IPS-NIHi7 (cell line): ENCODE measurements at regions not wholly inside any gene's neighbourhood (a gene's known extent, or its start where the extent isn't known, plus 50 kb on each side); places are given as distances from the start of the nearest gene placed in this dataset.
A peak's percentile ranks its signal among the peaks of the same experiment; 100 is the strongest.

Source experiments
- DNase-seq: peaks from one replicate; pipeline ENCODE4 v3.0.0; 2012; ENCODE audit warnings: mixed read lengths; ENCODE audit errors: extremely low spot score

- DNase-seq = peak; percentile 65
These were observed 62.5 kb upstream of the UBE2E1 start for GRCh38 chr3:23743141-23743784.

- DNase-seq = peak; percentile 33
These were observed 59.3 kb upstream of the UBE2E1 start for GRCh38 chr3:23746441-23746840.

GRCh38 chr3:23747841-23748240, 57.9 kb upstream of the UBE2E1 start:
- no peak for DNase-seq

GRCh38 chr3:23748398-23749110, 57.2 kb upstream of the UBE2E1 start:
- DNase-seq = no peak

GRCh38 chr3:23749609-23750008, 56.1 kb upstream of the UBE2E1 start:
- DNase-seq = no peak

GRCh38 chr3:23750573-23751210, 55.1 kb upstream of the UBE2E1 start:
- DNase-seq = no peak

GRCh38 chr3:23751212-23751723, 54.5 kb upstream of the UBE2E1 start:
- peak; percentile 74 for DNase-seq

- DNase-seq = no peak
These were observed 53.6 kb upstream of the UBE2E1 start for GRCh38 chr3:23752126-23752525.

- DNase-seq = no peak
These were observed 51.5 kb upstream of the UBE2E1 start for GRCh38 chr3:23754215-23754614.
